ENCODE measurements at regions not wholly inside any gene's neighbourhood (a gene's known extent, or its start where the extent isn't known, plus 50 kb on each side); places are given as distances from the start of the nearest gene placed in this dataset.
"Not testable (repeated sequence)": the region's sequence is repeated elsewhere in the genome, so short reads cannot be mapped to it uniquely, and the experiment has no call there.

GRCh38 chr7:96778263-96778662, 68.6 kb upstream of the SEM1 start:
- Histone ChIP-seq H3K4me1 (no peaks in the 10 kb centered on the region), H3K36me3 (no peaks in the 10 kb centered on the region), H3K27me3 (peaks cover 3% of the 10 kb centered on the region), H3K9me3 (no peaks in the 10 kb centered on the region), H3K27ac (no peak overlapping the region), H3K4me3 (no peak overlapping the region)
- no peak for TF ChIP-seq CTCF (IDR thresholded peaks at IDR 0.05)
- TF ChIP-seq EP300 (IDR thresholded peaks at IDR 0.05) = no peak
- no peak for TF ChIP-seq POLR2AphosphoS5 (IDR thresholded peaks at IDR 0.05)
- no peak for TF ChIP-seq POLR2A (IDR thresholded peaks at IDR 0.05)
- DNase-seq (ENCODE audit: low spot score in 2 of 2) = no peak
- 84% methylated on average over 3 of the region's 3 CpGs for WGBS

GRCh38 chr7:96781919-96782318, 72.3 kb upstream of the SEM1 start:
- H3K36me3 ChIP-seq = no peaks in the 10 kb centered on the region
- H3K9me3 ChIP-seq = no peaks in the 10 kb centered on the region
- H3K27ac ChIP-seq = no peak overlapping the region
- no peak overlapping the region for H3K4me3 ChIP-seq
- H3K4me1 ChIP-seq = peaks cover 7% of the 10 kb centered on the region
- H3K27me3 ChIP-seq = no peaks in the 10 kb centered on the region
- no peak for TF ChIP-seq CTCF (IDR thresholded peaks at IDR 0.05)
- TF ChIP-seq EP300 (IDR thresholded peaks at IDR 0.05) = no peak
- no peak for TF ChIP-seq POLR2AphosphoS5 (IDR thresholded peaks at IDR 0.05)
- TF ChIP-seq POLR2A (IDR thresholded peaks at IDR 0.05) = no peak
- no peak for DNase-seq (ENCODE audit: low spot score in 2 of 2)

GRCh38 chr7:96782686-96783298, 73.1 kb upstream of the SEM1 start:
- 76% methylated on average over 7 of the region's 7 CpGs for WGBS
- H3K4me3 ChIP-seq = not testable (repeated sequence)

GRCh38 chr7:96784597-96784996, 75.0 kb upstream of the SEM1 start:
- Histone ChIP-seq H3K36me3 (no peaks in the 10 kb centered on the region), H3K27me3 (peaks cover 3% of the 10 kb centered on the region), H3K27ac (no peak overlapping the region), H3K4me1 (peaks cover 10% of the 10 kb centered on the region), H3K4me3 (no peak overlapping the region), H3K9me3 (no peaks in the 10 kb centered on the region)
- 67% methylated on average over 1 of the region's 1 CpG for WGBS
- DNase-seq (ENCODE audit: low spot score in 2 of 2) = no peak
- TF ChIP-seq POLR2A (IDR thresholded peaks at IDR 0.05) (no peak), EP300 (IDR thresholded peaks at IDR 0.05) (no peak), POLR2AphosphoS5 (IDR thresholded peaks at IDR 0.05) (no peak), CTCF (IDR thresholded peaks at IDR 0.05) (no peak)

More at GRCh38 chr7:96782686-96783298, 73.1 kb upstream of the SEM1 start:
- not testable (repeated sequence) for H3K9me3 ChIP-seq; H3K27me3 ChIP-seq; DNase-seq (ENCODE audit: low spot score in 2 of 2); H3K36me3 ChIP-seq; H3K27ac ChIP-seq
- H3K4me1 ChIP-seq = peaks cover 10% of the 10 kb centered on the region

- Histone ChIP-seq H3K4me1 (peaks cover 10% of the 10 kb centered on the region), H3K9me3 (no peaks in the 10 kb centered on the region), H3K27ac (peak overlapping the region; percentile 27), H3K27me3 (peaks cover 3% of the 10 kb centered on the region), H3K36me3 (no peaks in the 10 kb centered on the region), H3K4me3 (no peak overlapping the region)
- WGBS = 40% methylated on average over 15 of the region's 15 CpGs
- TF ChIP-seq EP300 (IDR thresholded peaks at IDR 0.05) (no peak), CTCF (IDR thresholded peaks at IDR 0.05) (no peak), POLR2AphosphoS5 (IDR thresholded peaks at IDR 0.05) (peak in 1 of 3 donors; percentile 29), POLR2A (IDR thresholded peaks at IDR 0.05) (no peak)
- peak in 1 of 2 donors; percentile 57 for DNase-seq (ENCODE audit: low spot score in 2 of 2)
Observed at GRCh38 chr7:96786261-96786997, 76.8 kb upstream of the SEM1 start.

Measured in suprapubic skin (tissue), 4 donors.